Activated CD8-positive, alpha-beta T cell treated with anti-CD3 and anti-CD28 coated beads, Interleukin-2, amount 10 ng/mL, durations not matched to agents 7 days and 5 days (primary cell): ENCODE measurements at regions not wholly inside any gene's neighbourhood (a gene's known extent, or its start where the extent isn't known, plus 50 kb on each side); places are given as distances from the start of the nearest gene placed in this dataset.
A peak's percentile ranks its signal among the peaks of the same experiment; 100 is the strongest.

Source experiments
- ATAC-seq: fragments of 150-1000 bp; cut with Tn5 transposase; one replicate; pipeline ENCODE4 v1.10.0; 2021; ENCODE audit warnings: moderate library complexity
- CTCF ChIA-PET: fragments of 350-600 bp; sonication (Branson Sonifier 250); formaldehyde crosslinking; loops from one replicate; lab custom pipeline; 2021; ENCODE audit warnings: antibody characterized with exemption; lab: Charles Lee
- POLR2A ChIA-PET: fragments of 350-600 bp; sonication (Branson Sonifier 250); formaldehyde crosslinking; loops from one replicate; lab custom pipeline; 2021; ENCODE audit warnings: antibody characterized with exemption; lab: Charles Lee
- DNase-seq: peaks from one replicate; pipeline ENCODE4 v3.0.0-alpha.2; 2020
- H3K27ac Mint-ChIP-seq: one replicate; pipeline ENCODE4 v1.8.0; 2021; ENCODE audit warnings: mild to moderate bottlenecking, mixed read lengths
- H3K27me3 Mint-ChIP-seq: one replicate; pipeline ENCODE4 v1.8.0; 2021; ENCODE audit warnings: low read depth, mixed read lengths
- H3K36me3 Mint-ChIP-seq: one replicate; pipeline ENCODE4 v1.8.0; 2021; ENCODE audit warnings: low read depth, mixed read lengths
- H3K4me1 Mint-ChIP-seq: one replicate; pipeline ENCODE4 v1.8.0; 2021; ENCODE audit warnings: low read depth, mixed read lengths
- H3K4me3 Mint-ChIP-seq: one replicate; pipeline ENCODE4 v1.8.0; 2021; ENCODE audit warnings: mild to moderate bottlenecking, mixed read lengths
- H3K9me3 Mint-ChIP-seq: one replicate; pipeline ENCODE4 v1.8.0; 2022; ENCODE audit warnings: mixed read lengths; ENCODE audit not compliant: insufficient read depth

DNA sequence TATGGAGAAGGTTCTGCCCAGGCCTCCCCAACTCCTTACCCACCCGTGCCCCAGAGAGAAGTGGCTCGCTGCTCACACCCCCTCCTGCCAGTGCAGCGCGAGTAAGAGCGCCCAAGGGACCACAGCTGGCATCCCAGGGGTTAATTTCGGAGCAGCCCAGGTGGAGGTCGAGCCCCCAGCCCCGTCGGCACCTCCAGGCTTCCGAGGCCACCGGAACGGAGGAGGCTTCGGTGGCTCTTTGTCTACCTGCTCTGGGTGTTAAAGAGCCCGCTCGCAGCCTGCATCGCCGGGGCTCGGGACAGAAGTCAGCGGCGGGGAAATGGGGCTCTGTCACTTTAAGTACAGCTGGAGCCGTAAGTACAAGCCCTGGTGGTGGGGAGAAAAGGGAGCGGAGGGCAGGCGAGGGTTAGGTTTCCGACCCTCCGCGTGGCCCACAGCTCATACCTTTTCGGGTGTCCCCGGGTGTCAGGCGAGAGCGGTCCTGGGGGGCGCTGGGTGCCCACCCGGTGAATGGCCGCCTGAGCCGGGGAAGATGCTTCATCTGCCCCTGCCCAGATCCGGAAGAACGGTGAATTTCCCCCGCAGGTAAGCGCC is 89.4 kb upstream of the IPO9 start:
- Mint-ChIP-seq H3K4me1 (peaks cover 13% of the 10 kb centered on the region), H3K36me3 (no peaks in the 10 kb centered on the region), H3K27me3 (peaks cover 50% of the 10 kb centered on the region), H3K9me3 (no peaks in the 10 kb centered on the region), H3K4me3 (peak overlapping the region; percentile 59), H3K27ac (no peak overlapping the region)
- ATAC-seq (peak; percentile 86), DNase-seq (peak; percentile 45)
- POLR2A ChIA-PET: no interaction called here
- CTCF ChIA-PET: interaction anchor here (1.4 to 2.1 kb wide), 2 partner anchors 18 to 30 kb away, joined by 3 to 10 read pairs; no protein-coding TSS in a partner anchor

DNA sequence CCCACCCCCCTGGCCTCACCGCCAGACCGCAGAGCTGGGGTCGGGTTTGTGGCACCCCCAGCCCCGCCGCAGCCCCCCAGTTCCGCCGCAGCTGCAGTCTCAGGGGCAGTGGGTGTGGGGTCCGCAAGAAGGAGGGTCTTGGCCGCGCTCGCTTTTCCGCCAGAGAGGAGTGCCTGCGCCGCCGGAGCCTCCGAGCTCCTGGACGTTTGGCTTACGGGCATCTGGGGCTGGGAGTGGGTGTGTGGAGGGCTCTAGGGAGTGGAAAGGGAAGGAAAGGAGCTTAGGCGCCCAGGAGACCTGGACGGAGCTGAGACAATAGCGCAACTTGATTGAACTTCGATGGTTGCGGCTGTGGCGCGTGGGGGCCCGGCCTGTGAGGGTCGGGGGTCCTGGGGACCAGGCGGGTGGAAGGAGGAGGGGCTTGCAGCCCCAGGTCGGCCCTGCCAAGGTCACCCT is 88.8 kb upstream of the IPO9 start:
- Mint-ChIP-seq H3K27me3 (peaks cover 50% of the 10 kb centered on the region), H3K4me3 (peak overlapping the region; percentile 42), H3K9me3 (no peaks in the 10 kb centered on the region), H3K27ac (no peak overlapping the region), H3K36me3 (no peaks in the 10 kb centered on the region), H3K4me1 (peaks cover 13% of the 10 kb centered on the region)
- DNase-seq (no peak), ATAC-seq (no peak)
- CTCF ChIA-PET: interaction anchor here (1.4 to 2.1 kb wide), 2 partner anchors 17 to 30 kb away, joined by 3 to 10 read pairs; no protein-coding TSS in a partner anchor
- POLR2A ChIA-PET: no interaction called here

DNA sequence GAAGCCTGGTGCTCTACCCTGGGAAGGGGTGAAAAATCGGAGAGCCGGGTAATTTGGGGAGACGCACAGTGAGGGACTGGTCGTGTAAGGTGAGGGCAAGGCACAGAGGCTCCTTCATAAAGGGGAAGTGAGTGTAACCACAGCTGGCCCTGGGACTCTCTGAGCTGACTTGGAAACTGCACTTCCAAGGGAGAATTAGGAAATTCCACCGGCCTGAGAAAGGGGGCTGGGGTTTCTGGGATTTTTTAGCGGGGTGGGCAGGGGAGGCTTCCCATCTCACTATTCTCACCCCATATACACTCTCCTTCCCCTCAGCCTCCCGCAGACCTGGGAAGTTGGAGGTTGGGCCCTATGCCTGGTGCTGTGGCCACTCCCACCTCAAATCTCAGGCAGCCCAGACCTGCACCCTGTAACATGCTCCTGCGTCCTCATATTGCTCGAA is 88.3 kb upstream of the IPO9 start:
- no peak overlapping the region for H3K27ac Mint-ChIP-seq

DNA sequence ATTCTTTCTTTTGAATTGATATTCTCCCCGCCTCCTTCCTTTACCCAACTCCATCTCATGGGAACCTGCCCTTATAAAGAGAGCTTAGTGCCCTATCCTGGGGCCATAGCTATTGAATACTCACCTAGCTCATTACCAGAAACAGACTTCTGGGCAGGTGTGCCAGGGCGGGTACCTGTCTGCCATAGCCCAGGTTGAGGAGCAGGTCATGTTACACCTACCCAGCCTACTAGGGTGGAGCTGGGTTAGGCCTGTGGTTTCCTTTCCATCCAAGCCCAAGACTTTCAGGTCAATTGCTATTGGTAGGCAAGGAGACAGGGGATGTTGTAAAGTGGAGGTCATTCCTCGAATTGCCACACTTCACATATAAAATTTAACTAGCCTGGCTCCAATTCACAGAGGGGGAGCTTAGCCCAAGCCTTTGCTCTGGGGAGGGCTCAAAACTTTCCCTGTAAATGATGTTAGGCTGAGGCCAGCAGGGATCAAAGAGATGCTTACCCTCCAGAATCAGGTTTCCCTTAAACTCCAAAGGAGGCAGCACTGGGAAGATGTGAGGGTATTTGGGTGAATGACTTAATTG is 87.1 kb upstream of the IPO9 start:
- no peak overlapping the region for H3K4me3 Mint-ChIP-seq
- ChIA-PET POLR2A (no interaction called here), CTCF (no interaction called here)
- no peak for ATAC-seq
- no peaks in the 10 kb centered on the region for H3K36me3 Mint-ChIP-seq
- no peaks in the 10 kb centered on the region for H3K9me3 Mint-ChIP-seq
- H3K4me1 Mint-ChIP-seq: peaks cover 13% of the 10 kb centered on the region
- H3K27me3 Mint-ChIP-seq: peaks cover 49% of the 10 kb centered on the region
- H3K27ac Mint-ChIP-seq: no peak overlapping the region
- no peak for DNase-seq

More for the DNA sequence above, 88.3 kb upstream of the IPO9 start:
- Mint-ChIP-seq H3K9me3 (no peaks in the 10 kb centered on the region), H3K4me1 (peaks cover 13% of the 10 kb centered on the region), H3K4me3 (peak overlapping the region; percentile 23), H3K27me3 (peaks cover 50% of the 10 kb centered on the region), H3K36me3 (no peaks in the 10 kb centered on the region)
- no peak for DNase-seq
- POLR2A ChIA-PET: no interaction called here
- no peak for ATAC-seq
- CTCF ChIA-PET: interaction anchor here (1.4 to 2.1 kb wide), 2 partner anchors 17 to 31 kb away, joined by 3 to 10 read pairs; no protein-coding TSS in a partner anchor

DNA sequence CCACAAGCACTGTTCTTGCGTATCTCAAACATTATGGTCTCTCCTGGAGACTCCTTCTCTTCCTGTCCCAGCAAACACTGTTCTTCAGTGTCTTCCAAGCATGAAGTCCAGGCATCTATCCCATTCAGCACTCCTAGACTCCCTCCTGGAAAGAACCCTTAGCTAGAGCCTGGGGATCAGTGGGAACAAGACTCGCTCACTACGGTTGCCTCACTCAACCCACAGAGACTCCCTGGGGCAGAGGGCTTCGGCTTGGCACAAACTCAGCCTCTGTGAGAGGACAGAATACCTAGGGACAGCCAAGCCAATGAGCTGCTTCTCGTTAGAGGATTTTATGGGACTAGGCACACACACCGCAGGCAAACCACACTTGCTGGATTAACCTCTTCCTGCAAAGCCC is 86.5 kb upstream of the IPO9 start:
- ChIA-PET POLR2A (no interaction called here), CTCF (interaction anchor here (1.0 to 2.2 kb wide), 2 partner anchors 33 to 49 kb away, joined by 4 to 6 read pairs; no protein-coding TSS in a partner anchor)
- H3K36me3 Mint-ChIP-seq: no peaks in the 10 kb centered on the region
- no peak for ATAC-seq
- no peak overlapping the region for H3K4me3 Mint-ChIP-seq
- H3K4me1 Mint-ChIP-seq: peaks cover 13% of the 10 kb centered on the region
- DNase-seq: no peak
- H3K27ac Mint-ChIP-seq: no peak overlapping the region
- H3K9me3 Mint-ChIP-seq: no peaks in the 10 kb centered on the region
- H3K27me3 Mint-ChIP-seq: peaks cover 50% of the 10 kb centered on the region

DNA sequence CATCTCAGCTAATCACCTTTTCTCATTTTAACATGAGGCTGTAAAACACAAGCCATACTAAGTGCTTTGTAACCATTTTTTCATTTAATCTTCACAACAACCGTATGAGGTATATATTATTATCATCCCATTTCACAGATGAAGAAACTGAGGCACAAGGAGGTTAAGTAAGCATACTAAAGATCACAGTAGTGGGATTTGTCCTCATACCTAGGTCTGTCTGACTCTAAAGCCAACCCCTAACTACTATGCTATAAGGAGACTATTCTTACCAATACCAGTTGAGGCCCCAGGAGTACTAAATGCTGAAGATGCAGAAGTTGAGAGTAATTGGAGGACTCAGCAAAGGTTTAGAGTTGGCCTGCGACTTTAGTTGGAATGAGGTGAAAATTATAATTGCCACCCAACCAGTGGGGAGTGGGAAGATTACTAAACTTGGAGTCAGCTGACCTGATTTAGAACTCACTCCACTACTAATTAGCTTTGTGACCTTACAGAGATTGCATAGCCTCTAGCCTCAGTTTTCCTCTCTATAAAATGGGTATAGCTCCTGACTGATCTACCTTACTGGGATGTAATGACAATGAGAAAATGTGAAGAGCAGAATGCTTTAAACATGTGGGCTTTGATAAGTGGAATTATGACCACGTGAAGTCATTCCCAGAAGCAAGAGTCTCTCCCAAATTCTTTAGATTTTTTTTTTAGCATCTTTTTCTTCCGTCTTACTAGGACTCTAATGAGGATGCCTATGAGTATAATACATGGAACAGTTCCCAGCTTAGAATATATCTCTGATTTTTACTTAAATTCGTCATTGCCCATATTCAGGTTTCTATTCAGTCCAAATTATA is 85.8 kb upstream of the IPO9 start:
- CTCF ChIA-PET: interaction anchor here (1.0 to 2.2 kb wide), 2 partner anchors 34 to 48 kb away, joined by 4 to 6 read pairs; no protein-coding TSS in a partner anchor
- POLR2A ChIA-PET: no interaction called here
- peaks cover 44% of the 10 kb centered on the region for H3K27me3 Mint-ChIP-seq

DNA sequence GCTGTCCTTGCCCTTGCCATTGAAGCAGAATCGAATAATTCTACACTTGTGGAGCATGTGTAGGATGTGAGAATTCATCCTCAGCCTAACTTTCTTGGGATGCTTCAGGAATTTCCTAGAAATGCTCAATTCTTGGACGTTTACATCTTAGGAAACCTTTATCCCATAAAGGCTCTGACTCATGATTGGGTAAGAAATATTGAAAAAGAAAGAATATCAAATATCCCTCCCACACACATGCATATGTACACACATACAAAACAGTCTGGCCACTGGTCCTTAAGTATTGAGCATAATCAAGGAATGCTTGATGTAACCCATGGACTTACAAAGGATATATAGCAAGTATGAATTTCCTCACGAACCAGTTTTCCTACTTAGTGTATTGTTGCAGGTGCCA is 83.9 kb upstream of the IPO9 start:
- POLR2A ChIA-PET: no interaction called here
- DNase-seq (no peak), ATAC-seq (no peak)
- H3K9me3 Mint-ChIP-seq: no peaks in the 10 kb centered on the region
- no peak overlapping the region for H3K27ac Mint-ChIP-seq
- peaks cover 6% of the 10 kb centered on the region for H3K4me1 Mint-ChIP-seq
- H3K27me3 Mint-ChIP-seq: peaks cover 32% of the 10 kb centered on the region
- H3K4me3 Mint-ChIP-seq: no peak overlapping the region
- no peaks in the 10 kb centered on the region for H3K36me3 Mint-ChIP-seq
- CTCF ChIA-PET: interaction anchor here (1.1 kb wide), 1 partner anchor 50 kb away, joined by 3 read pairs; no protein-coding TSS in a partner anchor

More for the DNA sequence above, 85.8 kb upstream of the IPO9 start:
- Mint-ChIP-seq H3K4me1 (peaks cover 13% of the 10 kb centered on the region), H3K9me3 (no peaks in the 10 kb centered on the region), H3K36me3 (no peaks in the 10 kb centered on the region), H3K4me3 (no peak overlapping the region), H3K27ac (no peak overlapping the region)
- no peak for ATAC-seq
- DNase-seq: no peak

DNA sequence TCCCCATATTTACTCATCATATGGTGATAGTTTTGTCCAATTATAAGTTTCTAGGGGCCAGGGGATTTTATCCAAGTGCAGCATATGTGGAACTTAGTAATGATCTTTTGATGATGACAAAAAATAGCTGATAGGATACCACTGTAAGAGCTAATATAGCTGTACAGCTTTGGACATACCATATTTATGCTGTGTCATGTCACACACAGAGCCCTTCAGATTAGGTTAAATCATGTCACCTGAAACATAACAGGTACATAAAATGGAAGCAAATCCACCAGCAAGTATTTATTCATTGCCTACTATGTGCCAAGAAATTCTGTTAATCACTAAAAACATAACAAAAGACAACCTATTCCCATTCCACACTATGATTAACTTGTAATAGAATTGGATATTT is 82.8 kb upstream of the IPO9 start:
- H3K9me3 Mint-ChIP-seq: no peaks in the 10 kb centered on the region
- no peak overlapping the region for H3K4me3 Mint-ChIP-seq
- H3K27ac Mint-ChIP-seq: no peak overlapping the region
- H3K36me3 Mint-ChIP-seq: no peaks in the 10 kb centered on the region
- H3K27me3 Mint-ChIP-seq: peaks cover 27% of the 10 kb centered on the region
- ATAC-seq: no peak
- ChIA-PET POLR2A (no interaction called here), CTCF (interaction anchor here (1.1 kb wide), 1 partner anchor 48 kb away, joined by 3 read pairs; no protein-coding TSS in a partner anchor)
- peaks cover 4% of the 10 kb centered on the region for H3K4me1 Mint-ChIP-seq
- no peak for DNase-seq

DNA sequence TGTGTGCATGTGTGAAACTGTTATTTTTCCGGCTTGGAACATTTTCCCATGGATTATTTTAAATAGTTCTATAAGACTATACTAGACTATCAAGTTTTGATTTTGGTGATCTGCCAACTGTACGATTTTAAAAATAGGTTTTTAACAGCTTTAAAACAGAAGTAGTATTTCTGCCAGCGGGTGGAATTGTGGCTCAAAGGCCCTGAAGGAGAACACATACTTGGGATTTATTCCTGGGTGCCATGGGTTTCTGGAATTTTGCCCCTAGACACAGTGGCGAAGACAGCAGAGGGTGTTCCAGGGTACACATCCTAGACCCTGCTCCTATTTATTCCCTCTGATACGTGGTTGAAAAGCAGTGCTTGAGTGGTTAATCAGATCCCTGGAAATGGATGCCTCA is 81.7 kb upstream of the IPO9 start:
- H3K27ac Mint-ChIP-seq: no peak overlapping the region
- H3K4me1 Mint-ChIP-seq: peaks cover 6% of the 10 kb centered on the region
- ChIA-PET CTCF (interaction anchor here (1.1 kb wide), 1 partner anchor 82 kb away, joined by 3 read pairs; no protein-coding TSS in a partner anchor), POLR2A (interaction anchor here (0.6 kb wide), 1 partner anchor 34 kb away, joined by 3 read pairs; no protein-coding TSS in a partner anchor)
- H3K27me3 Mint-ChIP-seq: peaks cover 22% of the 10 kb centered on the region
- H3K9me3 Mint-ChIP-seq: no peaks in the 10 kb centered on the region
- no peak overlapping the region for H3K4me3 Mint-ChIP-seq
- ATAC-seq: no peak
- no peak for DNase-seq
- H3K36me3 Mint-ChIP-seq: no peaks in the 10 kb centered on the region

DNA sequence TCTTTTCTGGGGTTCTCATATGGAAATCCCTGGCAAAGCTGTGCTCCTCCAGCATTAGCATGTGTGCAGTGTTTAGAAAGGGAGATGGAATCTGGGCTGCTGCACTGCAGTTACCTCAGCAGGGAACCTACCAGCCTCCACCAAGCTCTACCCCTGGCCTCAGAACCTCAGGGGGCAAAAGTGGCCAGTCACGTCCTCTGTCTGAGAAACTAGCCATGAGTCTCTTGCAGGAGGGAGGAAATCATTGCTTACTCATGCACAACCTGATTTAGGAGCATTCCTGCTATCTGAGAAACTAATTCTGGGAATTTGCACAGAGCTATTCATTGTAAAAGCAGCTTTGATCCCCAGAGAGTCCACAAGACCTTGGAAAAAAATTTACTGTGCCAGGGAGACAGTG is 80.6 kb upstream of the IPO9 start:
- no peak overlapping the region for H3K4me3 Mint-ChIP-seq
- DNase-seq (no peak), ATAC-seq (no peak)
- no peaks in the 10 kb centered on the region for H3K36me3 Mint-ChIP-seq
- peaks cover 19% of the 10 kb centered on the region for H3K27me3 Mint-ChIP-seq
- H3K4me1 Mint-ChIP-seq: peaks cover 6% of the 10 kb centered on the region
- no peak overlapping the region for H3K27ac Mint-ChIP-seq
- CTCF ChIA-PET: interaction anchor here (1.2 kb wide), 1 partner anchor 39 kb away, joined by 4 read pairs; no protein-coding TSS in a partner anchor
- no peaks in the 10 kb centered on the region for H3K9me3 Mint-ChIP-seq
- POLR2A ChIA-PET: no interaction called here

DNA sequence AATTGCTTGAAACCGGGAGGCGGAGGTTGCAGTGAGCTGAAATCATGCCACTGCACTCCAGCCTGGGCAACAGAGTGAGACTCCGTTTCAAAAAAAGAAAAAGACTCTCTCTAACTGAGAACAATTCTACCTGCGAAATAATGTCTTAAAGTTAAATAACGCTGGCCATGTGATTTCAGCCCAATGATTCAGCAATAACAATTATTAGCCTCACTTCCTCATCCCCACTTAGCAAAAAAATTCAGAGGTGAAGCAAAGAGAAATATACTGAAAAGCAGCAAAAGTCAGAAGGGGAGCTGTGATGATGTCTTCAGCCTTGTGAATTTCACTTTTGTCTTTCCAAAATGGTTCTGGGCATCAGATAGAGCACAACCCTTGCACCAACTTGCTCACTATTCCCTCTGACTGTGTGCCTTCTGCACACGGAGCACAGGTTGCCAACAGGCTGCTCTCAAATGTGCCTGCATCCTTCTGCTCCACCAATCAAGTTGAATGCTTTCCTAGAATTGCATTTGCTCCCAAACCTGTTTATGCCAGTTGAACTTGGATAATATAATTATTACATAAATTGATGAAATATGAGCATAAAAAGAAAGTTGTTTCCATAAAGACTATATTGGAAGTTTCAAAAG is 79.8 kb upstream of the IPO9 start:
- H3K27ac Mint-ChIP-seq: no peak overlapping the region
- CTCF ChIA-PET: no interaction called here
- no peak for ATAC-seq

More for the DNA sequence above, 79.8 kb upstream of the IPO9 start:
- Mint-ChIP-seq H3K27me3 (peaks cover 18% of the 10 kb centered on the region), H3K9me3 (no peaks in the 10 kb centered on the region), H3K4me1 (peaks cover 6% of the 10 kb centered on the region), H3K36me3 (no peaks in the 10 kb centered on the region), H3K4me3 (no peak overlapping the region)
- no peak for DNase-seq
- POLR2A ChIA-PET: no interaction called here
